NCI-H2171 (cell line): ENCODE measurements at regions not wholly inside any gene's neighbourhood (a gene's known extent, or its start where the extent isn't known, plus 50 kb on each side); places are given as distances from the start of the nearest gene placed in this dataset.

ENCODE experiments used
- DNase-seq: peaks from one replicate; lab custom pipeline; 2025; lab: John Stamatoyannopoulos, UW

DNA sequence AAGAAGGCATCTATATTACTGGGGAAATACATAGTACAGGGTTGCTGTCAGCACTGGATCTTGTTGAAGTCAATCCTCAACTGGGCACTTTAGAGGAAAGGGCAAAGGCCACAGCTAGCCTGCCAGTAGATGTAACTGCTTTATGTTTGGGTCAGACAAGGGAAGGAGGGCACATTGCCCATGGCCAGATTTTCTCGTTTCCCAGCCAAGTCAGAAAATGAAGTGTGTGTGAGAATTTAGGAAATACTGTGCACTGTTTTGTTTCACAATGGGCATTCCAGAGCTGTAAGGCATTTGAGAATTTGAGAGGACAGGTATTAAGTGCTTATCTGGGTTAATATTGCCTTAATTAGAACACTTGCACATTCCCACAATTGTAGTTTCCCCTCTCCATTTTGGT, 183.9 kb upstream of the MCHR2 start:
- DNase-seq: no peak

DNA sequence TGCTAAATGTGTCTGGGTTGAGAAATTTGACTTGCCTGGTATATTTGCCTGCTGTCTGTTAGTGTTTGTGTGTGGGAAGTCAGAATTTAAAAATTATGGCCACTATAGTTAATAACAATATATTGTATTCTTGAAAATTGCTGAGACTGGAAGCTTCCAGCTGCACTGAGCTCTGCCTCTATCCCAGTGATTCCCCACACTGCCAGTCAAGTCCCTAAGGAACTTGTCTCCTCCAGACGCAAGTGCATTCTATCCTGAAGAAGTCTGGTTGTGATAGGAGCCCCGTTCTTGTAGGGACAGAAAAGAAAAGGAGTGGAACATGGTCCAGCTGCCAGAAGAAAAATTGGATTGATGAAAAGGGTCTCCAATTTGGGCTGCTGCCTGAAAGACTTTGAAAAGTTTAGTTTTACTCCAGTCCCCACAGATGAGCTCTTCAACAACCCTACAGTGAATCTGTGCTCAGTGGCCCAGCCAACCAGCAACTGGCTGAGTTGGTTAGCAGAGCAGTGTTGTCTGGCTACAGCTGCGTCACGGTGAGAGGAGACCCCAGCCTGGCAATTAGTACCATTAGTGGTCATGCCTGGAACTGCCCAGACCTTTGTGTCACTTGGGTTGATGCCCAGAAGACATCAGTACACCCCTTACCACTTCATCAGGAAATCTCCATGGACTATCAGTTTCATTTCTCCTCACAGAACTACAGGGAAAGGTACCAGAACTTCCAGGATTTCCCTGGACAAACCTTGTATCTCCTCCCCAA, 183.1 kb upstream of the MCHR2 start:
- DNase-seq: no peak

DNA sequence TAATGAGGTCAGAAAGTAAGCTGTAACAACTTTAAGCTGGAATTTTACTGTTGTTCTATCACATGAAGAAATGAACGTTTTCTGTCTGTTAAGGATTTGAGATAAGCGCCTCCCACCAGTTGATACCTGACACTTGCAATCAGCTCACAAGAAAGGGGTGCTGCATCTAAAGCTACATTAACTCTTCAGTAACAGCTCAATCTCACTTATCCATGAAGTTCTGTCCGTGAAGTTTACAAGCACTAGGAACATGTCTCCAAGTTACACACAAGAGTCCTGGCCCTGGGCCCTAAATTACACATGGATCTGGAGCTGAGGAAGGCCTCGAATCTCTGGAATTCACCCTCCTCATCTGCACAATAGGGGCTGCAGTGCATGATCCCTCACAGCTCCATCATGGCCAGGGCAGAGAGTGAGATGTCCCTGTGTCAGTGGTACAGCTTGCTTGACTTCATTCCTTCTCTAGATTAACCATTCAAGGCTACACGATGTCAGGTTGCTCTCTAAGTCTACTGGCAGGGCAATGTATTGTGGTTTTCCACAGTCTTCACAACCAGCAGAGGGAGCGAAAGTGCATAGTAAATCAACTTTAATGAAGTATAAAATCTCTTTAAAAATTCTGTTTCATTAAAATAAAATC, 182.4 kb upstream of the MCHR2 start:
- DNase-seq: no peak

DNA sequence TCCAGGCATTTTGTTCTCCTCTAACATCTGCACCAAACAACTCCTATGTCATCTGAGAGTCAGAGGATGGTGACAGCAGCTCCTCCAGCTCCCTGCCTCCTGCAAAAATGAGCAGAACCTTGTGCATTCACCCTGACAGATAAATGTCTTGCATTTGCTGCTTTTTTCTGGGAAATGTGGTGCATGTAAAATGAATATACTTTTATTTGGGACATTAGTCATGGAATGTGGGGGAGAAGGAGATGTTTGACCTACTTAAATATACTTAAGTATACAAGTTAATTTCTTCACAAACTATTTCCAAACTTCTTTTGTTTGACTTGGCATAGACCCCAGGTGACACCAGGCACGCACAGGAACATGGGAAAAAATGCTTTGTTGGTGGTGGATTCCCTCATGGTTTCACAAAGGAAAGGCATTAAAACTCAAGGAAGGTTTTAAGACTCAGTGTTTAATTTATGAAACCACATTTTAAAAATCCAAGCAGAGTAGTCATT, 181.8 kb upstream of the MCHR2 start:
- no peak for DNase-seq

DNA sequence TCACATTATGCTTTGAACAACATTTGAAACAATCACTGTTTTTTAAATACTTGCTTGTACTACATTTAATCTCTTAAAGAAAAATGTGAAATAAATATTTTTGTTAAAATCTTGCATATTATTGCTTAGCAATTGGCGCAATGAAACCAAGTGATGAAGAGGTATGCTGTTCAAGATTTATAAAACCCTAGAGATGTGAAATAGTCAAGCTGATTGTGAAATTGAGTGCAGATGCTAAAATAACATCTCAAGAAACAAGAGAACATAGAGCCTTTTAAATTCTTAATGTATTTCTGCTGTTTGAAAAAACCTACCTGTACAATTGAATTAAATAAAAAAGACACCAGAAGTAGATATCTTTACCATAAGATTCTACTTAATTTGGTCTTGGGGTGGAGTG, 179.2 kb upstream of the MCHR2 start:
- no peak for DNase-seq

DNA sequence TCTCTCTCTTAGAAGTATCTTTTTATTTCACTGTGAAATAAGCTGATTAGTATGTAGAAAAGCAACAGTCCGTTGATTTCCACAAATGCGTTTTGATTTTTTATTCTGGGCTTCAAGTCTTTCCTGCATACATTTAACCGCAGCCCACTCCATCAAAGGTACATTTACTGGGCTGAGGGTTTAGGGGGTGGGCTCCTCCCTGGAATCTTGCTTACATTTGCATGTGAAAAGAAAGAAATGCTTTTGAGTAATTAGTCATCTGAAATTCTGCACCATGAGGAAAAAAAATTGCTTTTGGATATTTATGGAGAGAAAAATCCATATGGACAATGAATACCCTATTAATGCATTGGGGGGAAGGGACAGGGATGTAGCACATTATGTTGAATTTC, 178.3 kb upstream of the MCHR2 start:
- DNase-seq: no peak

DNA sequence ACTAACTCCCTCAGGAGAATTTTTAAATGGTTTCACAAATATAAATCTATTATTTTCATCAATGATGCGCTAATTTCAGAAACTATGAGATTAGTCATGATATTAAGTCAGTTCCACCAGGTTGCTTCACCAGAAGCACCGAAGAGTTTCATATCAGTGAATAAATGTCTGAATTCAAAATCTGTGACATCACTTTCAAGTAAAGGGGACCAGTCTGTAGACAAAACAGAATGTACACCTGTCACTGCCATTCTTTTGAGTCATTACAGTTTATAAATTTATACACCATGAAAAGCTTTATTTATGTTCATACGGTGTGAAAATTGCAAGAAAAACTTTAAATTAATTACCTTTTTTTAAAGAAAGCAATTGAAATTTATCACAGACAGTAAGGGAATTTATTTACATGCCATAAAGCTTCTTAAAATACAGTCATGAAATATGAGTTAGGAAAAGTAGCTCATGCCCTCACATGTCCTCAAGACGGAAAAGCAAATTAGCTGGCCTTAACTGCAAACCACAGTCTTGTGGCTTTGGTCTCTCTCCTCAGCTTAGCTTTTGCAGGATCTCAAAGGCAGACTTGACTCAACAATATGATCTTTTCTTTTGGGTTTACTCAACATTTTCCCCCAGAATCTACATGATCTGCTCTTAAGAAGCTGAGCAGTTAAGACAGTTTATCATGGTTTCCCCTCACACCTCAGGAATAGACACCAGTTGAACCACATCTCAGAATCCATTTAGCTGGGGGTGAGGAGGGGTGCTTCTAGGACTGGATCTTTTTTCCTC, 177.7 kb upstream of the MCHR2 start:
- no peak for DNase-seq

DNA sequence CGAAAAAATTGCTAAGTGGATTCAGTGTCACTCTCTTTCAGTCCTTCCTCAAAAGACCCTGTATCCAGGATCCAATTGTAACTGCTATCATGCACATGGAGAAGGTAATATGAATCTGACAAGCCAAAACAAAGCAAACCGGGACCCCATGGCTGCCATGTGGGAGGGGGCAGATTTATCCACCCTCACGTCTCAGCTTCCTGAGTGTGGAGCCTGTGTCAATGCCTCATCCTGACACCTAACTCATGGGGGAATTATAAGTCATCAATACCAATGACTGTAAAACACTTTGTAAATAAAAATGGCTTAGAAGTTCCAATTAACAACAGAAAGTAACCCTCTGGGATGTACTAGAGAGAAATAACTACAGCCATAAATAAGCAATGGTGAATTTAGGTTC, 174.1 kb upstream of the MCHR2 start:
- DNase-seq: no peak

DNA sequence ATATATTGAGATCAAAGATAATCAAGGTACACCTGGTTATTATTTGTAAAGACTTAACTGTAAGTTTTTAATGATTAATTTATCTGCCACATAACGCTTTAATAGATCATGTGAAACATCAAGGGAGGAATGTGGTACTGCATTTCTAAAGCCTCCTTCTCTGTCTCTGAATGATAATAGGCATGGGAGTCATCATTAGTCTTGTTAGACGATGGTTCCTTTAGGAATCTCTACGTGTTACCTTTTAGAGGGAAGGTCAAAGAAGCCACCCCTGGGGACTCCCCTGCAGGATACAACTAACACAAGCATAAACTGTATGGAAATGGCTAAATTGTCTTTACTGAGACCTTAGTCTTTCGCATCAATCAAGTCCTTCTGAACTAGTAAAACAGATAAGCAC, 173.6 kb upstream of the MCHR2 start:
- no peak for DNase-seq

DNA sequence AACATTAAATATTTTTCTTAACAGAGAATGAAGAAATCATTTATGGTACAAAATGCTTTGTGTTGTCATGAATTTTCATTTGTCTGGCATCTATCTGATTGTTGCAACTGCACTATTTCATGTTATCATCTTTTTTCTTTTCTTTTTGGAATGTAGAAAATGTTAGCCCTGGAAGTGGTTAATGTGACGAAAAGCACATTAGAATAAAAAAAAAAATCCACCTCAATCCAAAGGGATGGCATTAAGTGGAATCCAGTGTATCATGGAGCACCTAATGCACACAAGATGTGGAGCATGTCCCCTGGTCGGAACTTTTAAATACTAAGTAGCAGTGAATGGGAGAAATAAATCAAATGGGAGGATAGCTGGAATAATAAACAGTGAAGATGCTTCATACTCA, 172.9 kb upstream of the MCHR2 start:
- DNase-seq: no peak

DNA sequence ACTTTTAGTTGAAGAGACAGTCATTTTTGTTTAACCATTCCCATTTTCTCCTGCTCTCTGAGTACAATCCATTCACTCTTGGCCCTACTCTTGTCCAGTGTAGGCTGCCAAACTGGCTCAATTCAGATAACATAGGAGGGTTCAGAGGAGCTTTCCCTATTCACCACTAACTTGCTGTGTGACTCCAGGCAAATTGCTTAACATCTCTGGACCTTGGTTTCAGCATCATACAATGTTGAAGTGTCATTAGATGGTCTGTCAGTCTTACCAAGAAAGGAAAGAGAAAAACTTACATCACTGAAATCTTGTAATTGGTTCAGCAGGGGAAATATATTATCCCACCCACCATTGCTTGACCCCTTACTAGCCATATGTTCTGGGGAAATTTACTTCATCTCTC, 171.4 kb upstream of the MCHR2 start:
- DNase-seq: no peak

DNA sequence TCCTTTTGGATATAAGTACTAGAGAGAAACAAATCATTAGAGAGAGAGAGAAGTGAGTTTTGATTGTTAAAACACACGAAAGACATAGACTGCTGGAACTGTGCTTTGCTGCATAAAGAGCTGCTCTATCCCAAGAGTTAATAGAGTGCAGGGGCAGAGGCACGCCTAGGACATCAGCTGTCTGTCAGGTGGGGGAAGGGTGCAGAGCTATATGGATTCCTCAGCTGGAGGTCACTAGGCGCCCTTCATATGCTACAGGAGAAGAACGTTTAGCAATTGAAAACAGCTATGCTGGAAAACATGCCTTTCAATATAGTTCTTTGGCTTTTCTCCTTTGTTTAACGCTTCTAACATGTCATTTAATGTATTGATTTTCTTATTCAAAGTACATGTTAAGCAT, 169.0 kb upstream of the MCHR2 start:
- DNase-seq: no peak

DNA sequence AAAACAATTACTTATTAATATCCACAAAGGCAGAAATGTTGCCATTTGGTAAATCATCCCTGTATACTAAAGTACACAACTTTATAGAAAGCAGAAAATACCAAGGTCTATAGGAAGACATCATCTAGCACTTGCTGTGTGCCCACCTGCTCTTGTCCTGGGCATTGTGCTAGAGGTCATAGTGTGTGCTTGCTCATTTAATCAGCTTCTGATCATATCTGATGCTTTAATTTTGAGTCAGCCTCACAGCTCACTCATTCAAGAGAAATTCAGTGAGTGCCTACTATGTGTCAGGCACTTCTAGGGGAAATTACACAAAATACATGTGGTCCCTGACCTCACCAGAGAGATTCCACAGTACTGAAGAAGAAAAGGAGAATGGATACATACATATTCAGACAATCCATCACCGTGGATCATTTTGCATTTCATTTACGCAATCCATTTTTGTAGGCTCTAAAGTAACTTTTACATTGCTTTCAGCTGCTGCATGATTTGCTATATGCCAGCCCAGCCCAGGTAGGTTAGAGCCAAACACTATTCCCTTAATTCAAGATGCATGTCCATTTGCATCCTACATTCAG, 167.9 kb upstream of the MCHR2 start:
- DNase-seq: no peak

DNA sequence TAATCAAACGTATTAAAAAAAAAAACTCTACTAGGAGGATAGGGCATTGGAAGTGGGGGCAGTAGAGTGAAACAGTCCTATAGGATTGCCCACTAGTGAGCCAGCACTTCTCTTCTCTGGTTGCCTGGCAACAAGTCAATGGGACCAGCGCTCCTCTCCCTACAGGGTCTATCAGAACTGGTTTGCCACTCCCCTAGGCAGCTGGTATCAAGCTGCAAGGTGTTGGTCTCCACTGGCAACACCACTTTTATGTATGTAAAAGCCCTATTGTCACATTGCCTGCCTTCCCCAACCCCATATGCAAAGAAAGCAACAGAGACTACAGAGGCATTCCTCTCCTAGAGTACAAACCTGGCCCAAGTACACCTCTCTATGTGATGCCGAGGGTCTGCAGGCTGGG, 166.9 kb upstream of the MCHR2 start:
- DNase-seq: no peak

DNA sequence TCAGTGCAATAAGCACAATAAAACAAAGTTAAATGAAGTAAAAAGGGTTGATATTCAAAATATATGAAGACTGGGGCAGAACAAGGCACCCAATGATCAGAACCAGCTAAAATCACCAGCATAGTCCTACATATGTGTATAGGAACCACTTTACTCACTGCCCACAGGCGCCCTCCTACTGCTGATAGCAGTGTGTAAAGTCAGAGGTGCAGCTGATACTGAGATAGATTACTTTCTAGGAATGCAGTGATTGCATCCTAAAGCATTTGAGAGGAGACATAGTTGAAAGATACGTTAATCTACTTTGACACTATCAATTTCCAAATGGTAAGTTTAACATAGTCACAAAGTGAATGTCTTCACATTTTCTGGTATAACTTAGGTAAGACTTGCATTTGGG, 161.1 kb upstream of the MCHR2 start:
- no peak for DNase-seq

DNA sequence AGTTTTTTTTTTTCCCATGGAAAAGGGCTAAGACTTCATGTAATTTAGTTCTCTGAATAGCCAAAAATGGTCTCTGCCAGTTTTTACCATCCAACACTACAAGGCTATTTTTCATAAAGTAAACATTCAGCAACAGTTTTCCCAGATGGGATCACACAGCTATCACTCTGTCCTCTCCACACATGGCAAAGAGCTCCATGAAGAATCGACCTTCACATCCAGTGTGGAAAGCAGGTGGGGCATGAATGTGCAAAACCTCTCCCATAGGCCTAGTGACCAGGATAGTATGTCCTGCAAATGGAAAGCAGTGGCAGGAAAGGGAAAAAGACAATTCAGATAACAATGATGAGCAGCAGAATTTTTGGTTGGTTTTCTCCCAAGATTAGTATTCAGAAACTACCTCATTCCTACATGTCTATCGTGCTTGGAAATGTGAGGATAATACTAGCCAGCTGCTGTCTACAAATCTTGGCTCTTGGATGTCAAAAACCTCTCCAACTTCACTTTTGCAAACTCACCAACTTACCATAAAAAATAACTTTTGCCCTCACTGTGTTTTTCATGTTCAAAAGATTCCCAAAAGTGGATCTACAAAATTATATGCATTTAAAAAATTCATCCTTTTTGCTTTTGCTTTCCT, 159.7 kb upstream of the MCHR2 start:
- no peak for DNase-seq

DNA sequence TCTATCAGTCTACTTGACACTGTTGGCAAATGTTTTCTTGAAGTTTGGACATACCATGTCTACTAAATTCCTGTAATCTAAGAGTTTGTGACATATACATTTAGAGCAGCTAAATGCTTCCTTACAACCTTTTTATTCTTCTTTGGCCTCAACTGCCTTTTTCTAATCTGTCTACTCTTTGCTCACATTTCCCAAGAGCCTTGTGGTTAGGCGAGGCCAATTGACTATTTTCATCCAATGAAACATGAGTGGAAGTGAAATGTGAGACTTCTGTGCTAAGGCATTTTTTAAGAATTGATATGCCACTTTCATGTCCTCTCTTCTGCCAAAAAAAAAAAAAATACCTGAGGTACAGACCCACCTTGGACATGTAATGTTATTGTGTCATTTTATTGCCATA, 158.2 kb upstream of the MCHR2 start:
- DNase-seq: no peak

DNA sequence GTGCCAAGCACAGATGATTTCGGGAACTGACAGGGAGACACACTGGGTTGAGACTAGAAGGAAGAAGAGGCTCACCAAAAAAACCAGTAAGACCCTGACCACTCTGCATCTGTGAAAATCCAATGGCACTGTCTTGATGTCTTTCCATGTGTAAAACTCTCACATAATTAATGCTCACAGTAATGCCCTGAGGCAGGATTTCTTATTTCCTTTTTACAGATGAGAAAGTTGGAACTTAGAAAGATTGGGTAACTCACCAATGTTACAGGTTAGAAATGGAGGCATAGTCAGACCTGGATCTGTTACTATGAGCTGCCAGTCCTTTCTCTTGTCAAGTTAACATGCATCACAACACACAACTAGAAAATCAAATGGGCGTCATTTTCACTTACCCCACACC, 151.0 kb upstream of the MCHR2 start:
- no peak for DNase-seq

DNA sequence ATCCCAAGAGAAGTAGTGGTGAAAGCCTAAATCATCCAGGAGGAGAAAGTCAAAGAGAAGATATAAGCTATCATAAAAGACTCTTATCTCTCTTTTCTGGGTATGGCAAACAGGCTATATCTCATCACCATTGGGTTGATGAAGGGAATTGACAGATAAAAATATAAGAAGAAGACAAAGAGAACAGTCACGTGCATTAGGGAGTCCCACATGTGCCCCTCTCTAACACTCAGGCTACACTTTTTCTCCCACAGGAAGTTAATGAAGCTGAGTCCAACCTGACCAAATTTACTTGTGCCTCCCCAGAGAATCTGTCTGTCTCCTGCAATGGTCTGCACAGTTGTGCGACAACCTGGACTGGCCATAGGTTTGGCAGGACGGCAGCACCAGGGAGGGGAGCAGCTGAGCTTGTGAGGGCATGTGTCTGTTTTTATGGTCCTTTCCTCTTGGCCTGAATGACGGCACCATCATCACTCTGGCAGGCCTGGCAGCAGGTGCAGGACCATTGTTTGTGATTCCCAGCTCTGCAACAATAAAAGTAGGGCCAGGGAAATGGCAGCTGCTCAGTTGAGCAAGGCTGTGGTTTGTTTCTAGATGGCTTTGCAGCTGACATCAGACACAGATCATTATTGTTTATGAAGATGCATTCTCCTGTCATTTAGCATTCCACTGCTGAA, 144.5 kb upstream of the MCHR2 start:
- DNase-seq: no peak

DNA sequence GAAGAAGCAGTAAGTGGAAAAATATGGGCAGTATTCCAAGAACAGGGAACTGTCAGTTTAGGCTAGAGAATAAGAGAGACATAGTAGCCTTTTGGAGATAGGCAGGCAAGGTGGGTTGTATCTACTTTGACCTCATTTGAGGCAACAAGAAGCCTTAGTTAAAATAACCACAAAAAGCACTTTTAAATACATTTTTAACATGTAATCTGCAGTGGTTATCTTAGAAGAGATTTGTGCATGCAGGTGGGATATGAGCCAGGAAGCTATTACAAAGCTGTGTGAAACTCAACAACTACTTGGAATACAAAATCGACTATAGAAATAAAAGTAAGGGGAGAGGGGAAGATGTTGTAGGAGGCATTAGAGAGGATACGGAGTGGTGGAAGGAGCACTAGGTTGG, 143.7 kb upstream of the MCHR2 start:
- no peak for DNase-seq

DNA sequence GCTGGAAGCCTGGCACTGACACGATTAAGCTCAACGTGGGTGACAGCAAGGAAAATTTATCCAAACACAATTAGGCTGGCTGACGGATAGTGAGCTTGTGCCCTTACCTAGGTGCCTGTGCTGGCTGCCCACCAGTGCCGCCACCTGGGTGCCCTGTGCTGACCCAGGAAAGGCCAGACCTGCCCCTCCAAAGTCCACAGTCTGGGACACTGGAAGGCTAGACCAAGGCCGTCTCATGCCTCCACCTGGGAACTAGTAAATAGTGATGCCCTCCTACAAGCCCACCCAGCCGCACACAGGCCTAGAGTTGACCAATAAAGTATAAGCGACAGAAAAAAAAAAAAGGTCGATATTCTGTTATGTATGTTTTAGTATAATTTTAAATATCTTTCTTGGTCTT, 142.6 kb upstream of the MCHR2 start:
- DNase-seq: no peak

DNA sequence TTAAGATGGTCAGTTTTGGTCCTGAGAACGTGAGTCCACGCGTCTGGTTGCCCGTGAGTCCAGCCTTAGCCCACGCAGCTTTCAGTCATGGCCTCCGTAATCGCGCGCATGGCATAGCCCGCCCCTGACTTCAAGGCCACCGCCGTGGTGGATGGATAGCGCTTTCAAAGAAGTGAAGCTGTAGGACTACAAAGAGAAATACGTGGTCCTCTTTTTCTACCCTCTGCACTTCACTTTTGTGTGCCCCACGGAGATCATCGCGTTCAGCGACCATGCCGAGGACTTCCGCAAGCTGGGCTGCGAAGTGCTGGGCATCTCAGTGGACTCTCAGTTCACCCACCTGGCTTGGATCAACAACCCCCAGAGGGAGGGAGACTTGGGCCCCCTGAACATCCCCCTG, 142.0 kb upstream of the MCHR2 start:
- DNase-seq: no peak
